Activated naive CD4-positive, alpha-beta T cell treated with anti-CD3 and anti-CD28 coated beads for 36 hours (primary cell): ENCODE measurements at regions not wholly inside any gene's neighbourhood (a gene's known extent, or its start where the extent isn't known, plus 50 kb on each side); places are given as distances from the start of the nearest gene placed in this dataset.
"Not testable (repeated sequence)": the region's sequence is repeated elsewhere in the genome, so short reads cannot be mapped to it uniquely, and the experiment has no call there.

Source experiments
- CTCF ChIA-PET: fragments of 350-600 bp; sonication (Branson Sonifier 250); formaldehyde crosslinking; loops from one replicate; lab custom pipeline; 2021; ENCODE audit warnings: antibody characterized with exemption; lab: Charles Lee
- DNase-seq: peaks from one replicate; pipeline ENCODE4 v3.0.0-alpha.2; 2020
- H3K27ac Mint-ChIP-seq: one replicate; pipeline ENCODE4 v1.8.0; 2021; ENCODE audit warnings: mild to moderate bottlenecking, mixed read lengths
- H3K27me3 Mint-ChIP-seq: one replicate; pipeline ENCODE4 v1.8.0; 2021; ENCODE audit warnings: low read depth, mixed read lengths
- H3K36me3 Mint-ChIP-seq: one replicate; pipeline ENCODE4 v1.8.0; 2021; ENCODE audit warnings: low read depth, mixed read lengths
- H3K4me1 Mint-ChIP-seq: one replicate; pipeline ENCODE4 v1.8.0; 2021; ENCODE audit warnings: low read depth, mixed read lengths
- H3K4me3 Mint-ChIP-seq: one replicate; pipeline ENCODE4 v1.8.0; 2021; ENCODE audit warnings: mild to moderate bottlenecking, moderate library complexity, mixed read lengths
- H3K9me3 Mint-ChIP-seq: one replicate; pipeline ENCODE4 v1.8.0; 2021; ENCODE audit warnings: mixed read lengths
- intact Hi-C: fragments of 100-400 bp; cut with micrococcal nuclease; formaldehyde crosslinking; loops from one replicate; pipeline ENCODE4 v1.15.1; 2023

- H3K4me1 Mint-ChIP-seq, CTCF ChIA-PET, DNase-seq, H3K9me3 Mint-ChIP-seq, H3K4me3 Mint-ChIP-seq, H3K36me3 Mint-ChIP-seq, H3K27ac Mint-ChIP-seq, intact Hi-C loops: not testable (repeated sequence)
- H3K27me3 Mint-ChIP-seq: peaks cover 13% of the 10 kb centered on the region
Observed at GRCh38 chr4:3926271-3926670, 160.1 kb downstream of the ADRA2C start.

- DNase-seq, H3K4me3 Mint-ChIP-seq, H3K9me3 Mint-ChIP-seq, intact Hi-C loops, CTCF ChIA-PET, H3K4me1 Mint-ChIP-seq, H3K36me3 Mint-ChIP-seq, H3K27ac Mint-ChIP-seq: not testable (repeated sequence)
- peaks cover 13% of the 10 kb centered on the region for H3K27me3 Mint-ChIP-seq
Observed at GRCh38 chr4:3926969-3927755, 161.0 kb downstream of the ADRA2C start.

- CTCF ChIA-PET, H3K4me3 Mint-ChIP-seq, DNase-seq, H3K36me3 Mint-ChIP-seq, H3K27ac Mint-ChIP-seq, H3K4me1 Mint-ChIP-seq, intact Hi-C loops, H3K9me3 Mint-ChIP-seq: not testable (repeated sequence)
- H3K27me3 Mint-ChIP-seq: peaks cover 13% of the 10 kb centered on the region
Observed at GRCh38 chr4:3929431-3929830, 163.2 kb downstream of the ADRA2C start.

- H3K27ac Mint-ChIP-seq, intact Hi-C loops, DNase-seq, H3K4me1 Mint-ChIP-seq, H3K4me3 Mint-ChIP-seq, H3K9me3 Mint-ChIP-seq, H3K36me3 Mint-ChIP-seq: not testable (repeated sequence)
- H3K27me3 Mint-ChIP-seq: peaks cover 12% of the 10 kb centered on the region
- CTCF ChIA-PET: interaction anchor here (0.6 kb wide), 1 partner anchor 27 kb away, joined by 3 read pairs; no protein-coding TSS in a partner anchor
Observed at GRCh38 chr4:3932734-3933133, 166.5 kb downstream of the ADRA2C start.

- H3K36me3 Mint-ChIP-seq, CTCF ChIA-PET, H3K27ac Mint-ChIP-seq, H3K4me3 Mint-ChIP-seq, H3K9me3 Mint-ChIP-seq, H3K4me1 Mint-ChIP-seq, DNase-seq, H3K27me3 Mint-ChIP-seq, intact Hi-C loops: not testable (repeated sequence)
Observed at GRCh38 chr4:3935406-3935805, 169.2 kb downstream of the ADRA2C start.

DNA sequence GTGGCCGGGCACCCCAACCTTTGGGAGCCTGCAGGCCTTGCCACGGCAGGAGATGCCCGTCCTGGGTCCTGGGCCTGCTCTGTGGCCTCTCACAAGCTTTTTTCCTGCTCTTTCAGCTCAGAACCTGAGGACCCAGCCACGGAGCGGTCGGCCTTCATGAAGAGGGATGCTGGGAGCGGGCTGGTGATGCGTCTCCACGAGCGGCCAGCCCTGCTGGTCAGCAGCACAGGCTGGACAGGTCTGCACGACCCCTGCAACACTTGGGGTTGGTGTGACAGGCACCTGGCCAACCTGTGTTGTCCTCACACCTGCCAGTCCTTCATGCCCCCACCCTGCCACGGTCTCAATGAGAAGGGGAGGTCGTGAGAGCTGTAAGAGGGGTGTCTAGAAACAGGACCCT is 170.0 kb downstream of the ADRA2C start:
- H3K27ac Mint-ChIP-seq: no peak overlapping the region
- no peak for DNase-seq
- CTCF ChIA-PET: no interaction called here
- no peaks in the 10 kb centered on the region for H3K36me3 Mint-ChIP-seq
- intact Hi-C loops: no loop called here
- H3K4me3 Mint-ChIP-seq: no peak overlapping the region
- H3K9me3 Mint-ChIP-seq: no peaks in the 10 kb centered on the region
- H3K27me3 Mint-ChIP-seq: no peaks in the 10 kb centered on the region
- no peaks in the 10 kb centered on the region for H3K4me1 Mint-ChIP-seq

DNA sequence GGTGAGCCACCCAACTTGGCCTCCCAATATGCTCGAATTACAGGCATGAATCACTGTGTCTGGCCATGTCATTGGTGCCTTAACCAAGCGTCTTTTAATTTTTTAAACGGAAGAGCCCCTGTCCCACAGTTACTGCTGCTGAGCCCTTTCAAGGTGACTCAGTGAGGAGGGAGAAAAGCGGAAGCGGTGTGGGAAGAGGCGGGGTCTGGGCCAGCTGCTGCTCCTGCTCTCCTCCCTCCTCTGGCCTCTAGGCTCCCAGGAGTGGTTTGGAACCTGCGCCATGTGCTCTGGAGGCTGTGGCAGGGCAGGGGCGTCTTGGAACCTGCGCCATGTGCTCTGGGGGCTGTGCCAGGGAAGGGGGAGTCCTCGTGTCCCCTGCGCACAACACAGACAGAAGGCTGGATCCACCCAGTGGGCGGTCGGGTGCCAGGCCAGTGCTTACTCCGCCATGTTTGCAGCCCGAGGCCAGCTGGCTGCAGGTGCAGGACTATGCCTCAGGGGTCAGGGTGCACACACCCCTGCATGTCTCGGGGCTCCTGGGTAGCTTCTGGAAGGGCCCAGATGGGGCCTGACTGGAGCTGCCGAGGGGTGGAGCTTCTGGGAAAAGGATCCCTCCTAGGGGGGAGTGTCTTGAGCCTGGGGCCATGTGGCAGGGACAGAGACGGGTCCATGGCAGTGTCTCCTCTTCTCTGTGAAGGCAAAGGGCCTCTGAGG is 171.8 kb downstream of the ADRA2C start:
- H3K4me3 Mint-ChIP-seq, CTCF ChIA-PET, H3K27ac Mint-ChIP-seq: not testable (repeated sequence)

GRCh38 chr4:3938676-3939075 is 172.5 kb downstream of the ADRA2C start:
- H3K4me1 Mint-ChIP-seq, H3K9me3 Mint-ChIP-seq, H3K27ac Mint-ChIP-seq, H3K27me3 Mint-ChIP-seq, CTCF ChIA-PET, H3K36me3 Mint-ChIP-seq, H3K4me3 Mint-ChIP-seq, intact Hi-C loops, DNase-seq: not testable (repeated sequence)

More for the DNA sequence above, 171.8 kb downstream of the ADRA2C start:
- H3K36me3 Mint-ChIP-seq, H3K9me3 Mint-ChIP-seq, H3K4me1 Mint-ChIP-seq, H3K27me3 Mint-ChIP-seq, intact Hi-C loops: not testable (repeated sequence)
- DNase-seq: peak; percentile 28

DNA sequence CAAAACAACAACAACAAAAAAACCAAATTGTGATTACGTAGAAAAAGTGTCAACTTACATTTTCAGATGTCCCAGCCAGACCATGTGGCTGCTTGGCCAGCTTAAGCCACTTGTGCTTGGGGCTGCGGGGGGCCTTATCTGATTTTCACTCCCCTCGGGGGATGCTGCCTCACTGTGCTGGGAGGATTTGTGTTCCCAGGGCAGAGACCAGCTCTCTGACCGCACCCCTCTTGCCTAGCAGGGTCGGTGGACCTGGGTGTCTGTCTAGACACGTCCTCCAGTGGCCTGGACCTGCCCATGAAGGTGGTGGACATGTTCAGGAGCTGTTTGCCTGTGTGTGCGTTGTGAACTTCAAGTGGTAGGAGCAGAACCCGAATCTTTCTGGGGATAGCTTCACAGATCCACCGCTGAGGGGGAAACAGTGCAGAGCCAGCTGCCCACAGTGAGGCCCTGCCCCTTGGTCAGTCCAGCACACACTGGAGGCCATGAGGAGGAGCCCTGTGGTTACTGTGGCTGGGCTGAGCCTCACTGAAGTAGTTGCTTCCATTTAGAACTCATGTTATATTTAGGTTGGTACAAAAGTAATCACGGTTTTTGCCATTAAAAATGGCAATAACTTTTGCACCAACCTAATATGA is 173.9 kb downstream of the ADRA2C start:
- not testable (repeated sequence) for DNase-seq, H3K9me3 Mint-ChIP-seq, H3K4me3 Mint-ChIP-seq, H3K27me3 Mint-ChIP-seq, H3K36me3 Mint-ChIP-seq, H3K27ac Mint-ChIP-seq, H3K4me1 Mint-ChIP-seq
- CTCF ChIA-PET: interaction anchor here (0.9 kb wide), 1 partner anchor 45 kb away, joined by 3 read pairs; no protein-coding TSS in a partner anchor
- intact Hi-C loops: loop anchor here (5.0 to 10.0 kb wide), 2 partner anchors 48 to 405 kb away; partner anchors contain the start of gene LRPAP1

- not testable (repeated sequence) for H3K9me3 Mint-ChIP-seq, H3K27ac Mint-ChIP-seq, H3K36me3 Mint-ChIP-seq, H3K4me1 Mint-ChIP-seq, H3K27me3 Mint-ChIP-seq, H3K4me3 Mint-ChIP-seq, DNase-seq
- intact Hi-C loops: loop anchor here (5.0 to 10.0 kb wide), 2 partner anchors 50 to 407 kb away; partner anchors contain the start of gene LRPAP1
- CTCF ChIA-PET: interaction anchor here (1.0 to 1.3 kb wide), 6 partner anchors 23 to 102 kb away, joined by 3 to 5 read pairs (median 4); no protein-coding TSS in a partner anchor
Observed at GRCh38 chr4:3941735-3942522, 175.7 kb downstream of the ADRA2C start.

- H3K4me1 Mint-ChIP-seq, H3K27me3 Mint-ChIP-seq, H3K27ac Mint-ChIP-seq, H3K36me3 Mint-ChIP-seq, H3K4me3 Mint-ChIP-seq, H3K9me3 Mint-ChIP-seq: not testable (repeated sequence)
- peak; percentile 80 for DNase-seq
- CTCF ChIA-PET: interaction anchor here (1.0 to 1.2 kb wide), 5 partner anchors 23 to 103 kb away, joined by 3 to 5 read pairs (median 4); no protein-coding TSS in a partner anchor
- intact Hi-C loops: loop anchor here (5.0 to 10.0 kb wide), 2 partner anchors 50 to 408 kb away; partner anchors contain the start of gene LRPAP1
Observed at GRCh38 chr4:3942569-3942971, 176.4 kb downstream of the ADRA2C start.
